GM10266 (cell line): ENCODE measurements at regions not wholly inside any gene's neighbourhood (a gene's known extent, or its start where the extent isn't known, plus 50 kb on each side); places are given as distances from the start of the nearest gene placed in this dataset.

ENCODE experiments used
- DNase-seq: peaks from one replicate; pipeline ENCODE4 v3.0.0; 2012; ENCODE audit errors: extremely low spot score
- TF ChIP-seq, protein P1 (sequence below): IDR thresholded peaks from 2 replicates; pipeline ENCODE4 v1.5.1; 2012; ENCODE audit warnings: mild to moderate bottlenecking, low read depth; ENCODE audit not compliant: control insufficient read depth, insufficient read depth; ENCODE audit errors: missing control alignments

- TF ChIP-seq, protein P1, sequence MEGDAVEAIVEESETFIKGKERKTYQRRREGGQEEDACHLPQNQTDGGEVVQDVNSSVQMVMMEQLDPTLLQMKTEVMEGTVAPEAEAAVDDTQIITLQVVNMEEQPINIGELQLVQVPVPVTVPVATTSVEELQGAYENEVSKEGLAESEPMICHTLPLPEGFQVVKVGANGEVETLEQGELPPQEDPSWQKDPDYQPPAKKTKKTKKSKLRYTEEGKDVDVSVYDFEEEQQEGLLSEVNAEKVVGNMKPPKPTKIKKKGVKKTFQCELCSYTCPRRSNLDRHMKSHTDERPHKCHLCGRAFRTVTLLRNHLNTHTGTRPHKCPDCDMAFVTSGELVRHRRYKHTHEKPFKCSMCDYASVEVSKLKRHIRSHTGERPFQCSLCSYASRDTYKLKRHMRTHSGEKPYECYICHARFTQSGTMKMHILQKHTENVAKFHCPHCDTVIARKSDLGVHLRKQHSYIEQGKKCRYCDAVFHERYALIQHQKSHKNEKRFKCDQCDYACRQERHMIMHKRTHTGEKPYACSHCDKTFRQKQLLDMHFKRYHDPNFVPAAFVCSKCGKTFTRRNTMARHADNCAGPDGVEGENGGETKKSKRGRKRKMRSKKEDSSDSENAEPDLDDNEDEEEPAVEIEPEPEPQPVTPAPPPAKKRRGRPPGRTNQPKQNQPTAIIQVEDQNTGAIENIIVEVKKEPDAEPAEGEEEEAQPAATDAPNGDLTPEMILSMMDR = no peak
- no peak for DNase-seq
These were observed 598.7 kb downstream of the SOX5 start for GRCh38 chr12:23350808-23351207.

- TF ChIP-seq, protein P1 = no peak
- no peak for DNase-seq
These were observed 596.8 kb downstream of the SOX5 start for GRCh38 chr12:23352670-23353069.

- TF ChIP-seq, protein P1 = no peak
- no peak for DNase-seq
These were observed 594.7 kb downstream of the SOX5 start for GRCh38 chr12:23354800-23355199.

GRCh38 chr12:23356440-23356839, 593.0 kb downstream of the SOX5 start:
- DNase-seq = no peak
- TF ChIP-seq, protein P1 = no peak

DNA sequence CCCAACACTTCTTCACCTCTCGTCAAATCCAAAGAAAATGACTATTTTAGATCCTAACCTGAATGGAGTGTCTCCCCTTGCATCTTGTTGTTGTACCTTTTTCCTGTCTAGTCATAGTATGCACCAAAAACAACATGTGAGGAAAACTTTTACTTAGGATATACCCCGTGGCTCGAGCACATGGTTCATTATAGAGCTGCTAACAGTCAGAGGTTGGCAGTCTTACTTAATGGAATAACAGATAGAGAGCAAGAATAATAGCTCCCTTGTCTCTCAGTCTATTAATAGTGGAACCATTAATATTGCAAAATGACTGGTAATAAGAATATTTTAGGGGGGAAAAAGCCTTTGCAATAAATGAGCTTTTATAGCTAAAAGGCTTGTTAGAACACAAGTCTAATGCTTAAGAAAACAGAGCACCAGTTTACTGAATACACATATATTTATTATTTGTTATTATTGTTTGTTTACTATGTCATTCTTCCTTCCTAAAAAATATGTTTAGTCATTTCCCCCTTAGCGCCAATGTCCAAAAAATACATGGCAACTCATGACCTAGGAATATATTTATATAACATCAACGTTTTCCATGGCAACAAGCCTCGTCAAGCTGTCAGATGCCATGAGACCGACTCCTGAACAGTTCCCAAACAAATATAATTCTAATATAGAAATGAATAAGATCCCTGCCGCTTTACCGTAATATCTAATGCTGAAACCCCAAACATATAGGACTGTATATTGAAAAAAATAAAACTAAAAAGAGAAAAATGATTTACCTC, 592.4 kb downstream of the SOX5 start:
- DNase-seq = no peak
- TF ChIP-seq, protein P1 = no peak

GRCh38 chr12:23359975-23360701, 589.3 kb downstream of the SOX5 start:
- TF ChIP-seq, protein P1 = no peak
- no peak for DNase-seq

DNA sequence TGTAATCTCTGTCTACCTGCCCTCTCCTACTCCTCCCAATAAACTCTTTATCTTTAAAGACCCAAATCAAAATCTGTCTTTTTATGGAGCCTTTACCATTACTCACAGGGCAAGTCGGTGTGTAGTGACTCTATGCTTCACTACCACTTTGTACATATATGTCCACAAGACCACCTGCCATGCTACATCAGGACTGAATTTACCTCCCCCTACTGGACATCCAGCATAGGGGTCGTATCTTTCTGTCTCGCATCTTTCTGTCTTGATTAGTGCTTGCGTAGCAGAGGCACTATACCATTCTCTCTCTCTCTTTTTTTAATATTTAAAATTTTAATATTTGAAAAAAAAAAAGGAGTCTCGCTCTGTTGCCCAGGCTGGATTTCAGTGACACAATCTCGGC, 587.5 kb downstream of the SOX5 start:
- TF ChIP-seq, protein P1 = no peak
- DNase-seq = no peak
